ENCODE measurements at regions not wholly inside any gene's neighbourhood (a gene's known extent, or its start where the extent isn't known, plus 50 kb on each side); places are given as distances from the start of the nearest gene placed in this dataset.

- TF ChIP-seq CTCF (IDR thresholded peaks at IDR 0.05; ENCODE audit: insufficient read depth, low read length, poor library complexity, severe bottlenecking) = no peak
- no peak for DNase-seq (ENCODE audit: low read depth)
- Histone ChIP-seq H3K36me3 (ENCODE audit: control insufficient read depth, insufficient read depth, low read length) (no peaks in the 10 kb centered on the region), H3K27me3 (ENCODE audit: control insufficient read depth, insufficient read depth, low read length) (peaks cover 4% of the 10 kb centered on the region), H3K4me3 (ENCODE audit: low read depth, low read length) (no peak overlapping the region)
These were observed 117.5 kb downstream of the GPX5 start for GRCh38 chr6:28643017-28643740.

GRCh38 chr6:28646650-28647049, 121.0 kb downstream of the GPX5 start:
- H3K4me3 ChIP-seq (ENCODE audit: low read depth, low read length) = no peak overlapping the region
- H3K27me3 ChIP-seq (ENCODE audit: control insufficient read depth, insufficient read depth, low read length) = no peaks in the 10 kb centered on the region
- no peaks in the 10 kb centered on the region for H3K36me3 ChIP-seq (ENCODE audit: control insufficient read depth, insufficient read depth, low read length)
- DNase-seq (ENCODE audit: low read depth) = no peak
- TF ChIP-seq CTCF (IDR thresholded peaks at IDR 0.05; ENCODE audit: insufficient read depth, low read length, poor library complexity, severe bottlenecking) = no peak

GRCh38 chr6:28648035-28648877, 122.6 kb downstream of the GPX5 start:
- DNase-seq (ENCODE audit: low read depth) = peak; percentile 26
- Histone ChIP-seq H3K27me3 (ENCODE audit: control insufficient read depth, insufficient read depth, low read length) (no peaks in the 10 kb centered on the region), H3K4me3 (ENCODE audit: low read depth, low read length) (peak overlapping the region; percentile 59), H3K36me3 (ENCODE audit: control insufficient read depth, insufficient read depth, low read length) (no peaks in the 10 kb centered on the region)
- TF ChIP-seq CTCF (IDR thresholded peaks at IDR 0.05; ENCODE audit: insufficient read depth, low read length, poor library complexity, severe bottlenecking) = no peak

- H3K27me3 ChIP-seq (ENCODE audit: control insufficient read depth, insufficient read depth, low read length) = no peaks in the 10 kb centered on the region
- no peak for TF ChIP-seq CTCF (IDR thresholded peaks at IDR 0.05; ENCODE audit: insufficient read depth, low read length, poor library complexity, severe bottlenecking)
- DNase-seq (ENCODE audit: low read depth) = no peak
- H3K36me3 ChIP-seq (ENCODE audit: control insufficient read depth, insufficient read depth, low read length) = no peaks in the 10 kb centered on the region
- H3K4me3 ChIP-seq (ENCODE audit: low read depth, low read length) = peak overlapping the region; percentile 59
These were observed 123.2 kb downstream of the GPX5 start for GRCh38 chr6:28648878-28649375.

GRCh38 chr6:28651161-28651560, 125.5 kb downstream of the GPX5 start:
- DNase-seq (ENCODE audit: low read depth) = no peak
- no peaks in the 10 kb centered on the region for H3K27me3 ChIP-seq (ENCODE audit: control insufficient read depth, insufficient read depth, low read length)
- H3K4me3 ChIP-seq (ENCODE audit: low read depth, low read length) = no peak overlapping the region
- no peaks in the 10 kb centered on the region for H3K36me3 ChIP-seq (ENCODE audit: control insufficient read depth, insufficient read depth, low read length)
- no peak for TF ChIP-seq CTCF (IDR thresholded peaks at IDR 0.05; ENCODE audit: insufficient read depth, low read length, poor library complexity, severe bottlenecking)

All from kidney epithelial cell (primary cell).